ENCODE measurements at regions not wholly inside any gene's neighbourhood (a gene's known extent, or its start where the extent isn't known, plus 50 kb on each side); places are given as distances from the start of the nearest gene placed in this dataset.
"Not testable (repeated sequence)": the region's sequence is repeated elsewhere in the genome, so short reads cannot be mapped to it uniquely, and the experiment has no call there.

GRCh38 chr3:99319961-99320360 lies 318.4 kb upstream of the COL8A1 start:
- peak; percentile 95 for DNase-seq (ENCODE audit: low read depth)

- DNase-seq (ENCODE audit: low read depth) = peak; percentile 76
Observed at GRCh38 chr3:99319450-99319849, 318.9 kb upstream of the COL8A1 start.

- DNase-seq (ENCODE audit: low read depth) = no peak
Observed at GRCh38 chr3:99317201-99317600, 321.2 kb upstream of the COL8A1 start.

GRCh38 chr3:99315896-99316295 lies 322.5 kb upstream of the COL8A1 start:
- peak; percentile 92 for DNase-seq (ENCODE audit: low read depth)

GRCh38 chr3:99313485-99313884 lies 324.9 kb upstream of the COL8A1 start:
- no peak for DNase-seq (ENCODE audit: low read depth)

- no peak for DNase-seq (ENCODE audit: low read depth)
Observed at GRCh38 chr3:99298661-99299060, 339.7 kb upstream of the COL8A1 start.

GRCh38 chr3:99295836-99296235 lies 342.6 kb upstream of the COL8A1 start:
- no peak for DNase-seq (ENCODE audit: low read depth)

GRCh38 chr3:99294092-99294491 lies 344.3 kb upstream of the COL8A1 start:
- not testable (repeated sequence) for DNase-seq (ENCODE audit: low read depth)

GRCh38 chr3:99287876-99288275 lies 350.5 kb upstream of the COL8A1 start:
- no peak for DNase-seq (ENCODE audit: low read depth)

GRCh38 chr3:99286266-99286845 lies 352.0 kb upstream of the COL8A1 start:
- DNase-seq (ENCODE audit: low read depth) = peak; percentile 82

- DNase-seq (ENCODE audit: low read depth) = peak; percentile 69
Observed at GRCh38 chr3:99269606-99270351, 368.3 kb upstream of the DCBLD2 start.

- DNase-seq (ENCODE audit: low read depth) = peak; percentile 26
Observed at GRCh38 chr3:99256788-99257187, 355.3 kb upstream of the DCBLD2 start.

- DNase-seq (ENCODE audit: low read depth) = peak; percentile 30
Observed at GRCh38 chr3:99253963-99254355, 352.5 kb upstream of the DCBLD2 start.

- DNase-seq (ENCODE audit: low read depth) = peak; percentile 38
Observed at GRCh38 chr3:99250821-99251355, 349.4 kb upstream of the DCBLD2 start.

GRCh38 chr3:99250272-99250671 lies 348.8 kb upstream of the DCBLD2 start:
- DNase-seq (ENCODE audit: low read depth) = peak; percentile 91

- DNase-seq (ENCODE audit: low read depth) = peak; percentile 96
Observed at GRCh38 chr3:99249627-99250026, 348.1 kb upstream of the DCBLD2 start.

GRCh38 chr3:99248913-99249312 lies 347.4 kb upstream of the DCBLD2 start:
- DNase-seq (ENCODE audit: low read depth) = peak; percentile 45

- peak; percentile 81 for DNase-seq (ENCODE audit: low read depth)
Observed at GRCh38 chr3:99248130-99248529, 346.6 kb upstream of the DCBLD2 start.

- peak; percentile 75 for DNase-seq (ENCODE audit: low read depth)
Observed at GRCh38 chr3:99246010-99246654, 344.6 kb upstream of the DCBLD2 start.

- DNase-seq (ENCODE audit: low read depth) = peak; percentile 65
Observed at GRCh38 chr3:99242271-99242670, 340.8 kb upstream of the DCBLD2 start.

- DNase-seq (ENCODE audit: low read depth) = peak; percentile 79
Observed at GRCh38 chr3:99240700-99241099, 339.2 kb upstream of the DCBLD2 start.

- peak; percentile 24 for DNase-seq (ENCODE audit: low read depth)
Observed at GRCh38 chr3:99236576-99236975, 335.1 kb upstream of the DCBLD2 start.

GRCh38 chr3:99232696-99233095 lies 331.2 kb upstream of the DCBLD2 start:
- DNase-seq (ENCODE audit: low read depth) = peak; percentile 61

Data from M059J (cell line).